Limb (tissue), 2 donors: ENCODE measurements at regions not wholly inside any gene's neighbourhood (a gene's known extent, or its start where the extent isn't known, plus 50 kb on each side); places are given as distances from the start of the nearest gene placed in this dataset.

Source experiments
- DNase-seq, 2 donors: peaks; one replicate each; pipeline ENCODE4 v3.0.0-alpha.2; 2016; ENCODE audit errors: extremely low spot score in 2 of 2

DNA sequence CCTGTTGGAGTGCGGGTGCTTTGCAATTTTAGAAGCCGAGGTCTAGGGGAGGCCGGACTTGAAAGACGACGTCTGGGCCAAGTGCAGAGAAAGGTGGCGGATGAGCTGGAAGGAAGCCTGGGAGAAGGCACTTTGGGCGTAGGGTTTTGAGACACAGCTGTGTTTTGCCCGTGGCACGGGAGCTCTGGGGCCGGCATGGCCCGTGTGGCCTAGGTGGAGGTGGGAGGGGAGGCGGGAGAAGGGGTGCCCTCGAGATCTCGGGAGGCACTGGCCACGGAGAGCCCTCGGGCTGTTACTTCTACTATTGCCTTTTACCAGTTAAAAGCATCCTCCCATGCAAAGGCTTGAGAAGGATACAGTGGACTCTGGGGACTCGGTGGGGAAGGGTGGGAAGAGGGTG is 161.9 kb downstream of the FOXL1 start:
- no peak for DNase-seq

DNA sequence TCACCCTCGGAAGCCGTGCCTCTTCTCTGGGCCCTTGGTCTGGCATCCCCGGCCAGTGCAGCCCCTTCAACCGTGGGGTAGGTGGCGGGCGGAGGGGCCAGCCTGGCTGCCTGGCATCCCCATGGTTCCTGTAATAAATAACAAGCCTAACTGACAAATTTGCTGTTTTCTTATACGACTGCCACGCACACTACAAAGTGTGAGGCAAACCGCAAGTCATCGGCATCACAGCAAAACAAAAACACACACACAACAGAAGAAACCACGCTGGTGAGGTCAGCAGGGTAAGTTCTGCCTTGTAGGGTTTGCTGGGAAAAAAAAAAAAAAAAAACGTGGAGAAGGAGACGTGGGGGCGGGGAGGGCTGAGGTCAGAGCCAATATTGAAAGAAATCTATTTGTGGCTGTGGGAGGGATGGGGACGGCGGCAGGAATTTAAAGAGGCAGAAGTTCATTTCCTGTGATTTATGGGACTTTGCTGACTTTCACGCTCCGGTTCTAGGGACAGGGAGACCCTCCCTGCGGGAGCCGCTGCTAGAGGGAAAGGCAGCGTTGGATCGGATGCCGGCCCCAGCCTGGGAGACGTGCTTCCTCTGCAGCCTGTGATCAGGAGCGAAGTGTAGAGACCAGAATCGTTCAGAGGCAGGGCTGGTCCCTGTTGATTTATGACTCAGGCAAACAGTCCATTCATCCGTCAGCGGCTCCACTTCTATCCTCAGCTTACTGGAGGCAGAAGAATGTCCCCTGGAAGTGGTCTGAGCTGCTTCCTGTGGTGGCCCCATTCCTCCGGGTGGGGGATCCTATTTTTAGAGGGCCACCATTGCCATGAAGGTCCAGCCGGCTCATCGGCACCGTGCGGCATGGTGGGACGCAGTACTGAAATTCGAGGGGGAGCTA is 162.8 kb downstream of the FOXL1 start:
- DNase-seq = peak in 1 of 2 donors; percentile 43

DNA sequence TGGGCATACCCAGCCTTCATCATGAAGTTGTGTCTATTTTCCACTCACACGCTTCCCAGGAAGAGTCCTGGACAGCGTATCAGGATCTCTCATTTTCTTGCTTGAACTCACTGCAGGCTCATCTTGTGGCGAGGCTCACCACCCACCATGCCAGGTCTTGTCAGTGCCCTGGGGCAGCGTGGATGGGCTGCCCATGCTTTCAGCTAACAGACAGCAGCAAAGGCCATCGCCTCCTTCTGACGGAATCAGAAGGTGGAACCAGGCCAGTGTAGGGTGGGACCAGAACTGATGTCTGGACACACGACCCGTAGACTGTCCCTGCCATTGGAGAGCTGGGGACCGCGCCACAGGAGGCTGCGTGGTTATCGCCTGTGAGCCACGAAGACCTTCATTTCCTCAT is 169.4 kb downstream of the FOXL1 start:
- no peak for DNase-seq

DNA sequence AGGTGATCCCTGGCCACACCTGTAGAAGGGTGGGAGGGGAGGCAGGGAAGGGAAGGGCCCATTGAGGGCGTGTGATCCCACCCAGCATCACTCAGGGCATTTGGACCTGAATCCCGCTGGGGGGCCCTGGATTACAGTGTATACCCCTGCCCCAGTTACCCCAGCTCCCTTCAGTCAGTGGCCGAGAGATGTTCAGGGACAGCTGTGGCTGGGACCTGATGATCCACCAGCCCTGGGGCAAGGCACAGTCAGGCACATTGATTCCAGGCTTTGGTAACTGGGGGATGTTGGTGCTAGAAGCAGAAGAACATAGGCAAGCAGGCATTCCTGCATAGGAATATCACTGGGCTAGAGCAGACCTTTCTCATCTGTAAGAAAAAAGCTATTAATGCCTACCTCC is 170.3 kb downstream of the FOXL1 start:
- no peak for DNase-seq

- DNase-seq = peak in 1 of 2 donors; percentile 44
Measured at GRCh38 chr16:86751076-86752030, 173.0 kb downstream of the FOXL1 start.

GRCh38 chr16:86752582-86753175 is 174.3 kb downstream of the FOXL1 start:
- no peak for DNase-seq

- no peak for DNase-seq
Measured at GRCh38 chr16:86753399-86753798, 175.1 kb downstream of the FOXL1 start.

DNA sequence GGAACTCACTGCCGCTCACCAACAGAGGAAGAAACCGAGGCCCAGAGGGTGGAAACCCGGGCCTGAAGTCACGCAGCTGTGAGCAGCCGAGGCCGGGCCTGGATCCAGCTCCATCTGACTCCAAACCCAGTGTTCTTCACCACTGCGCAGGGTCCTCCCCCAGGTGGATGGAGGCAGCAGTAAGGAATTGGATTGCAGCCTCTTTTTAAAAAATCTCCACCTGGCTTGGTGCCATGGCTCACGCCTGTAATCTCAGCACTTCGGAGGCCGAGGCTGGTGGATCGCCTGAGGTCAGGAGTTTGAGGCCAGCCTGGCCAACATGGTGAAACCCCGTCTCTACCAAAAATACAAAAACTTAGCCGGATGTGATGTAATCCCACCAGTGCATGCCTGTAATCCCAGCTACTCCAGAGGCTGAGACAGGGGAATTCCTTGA is 177.2 kb downstream of the FOXL1 start:
- no peak for DNase-seq

DNA sequence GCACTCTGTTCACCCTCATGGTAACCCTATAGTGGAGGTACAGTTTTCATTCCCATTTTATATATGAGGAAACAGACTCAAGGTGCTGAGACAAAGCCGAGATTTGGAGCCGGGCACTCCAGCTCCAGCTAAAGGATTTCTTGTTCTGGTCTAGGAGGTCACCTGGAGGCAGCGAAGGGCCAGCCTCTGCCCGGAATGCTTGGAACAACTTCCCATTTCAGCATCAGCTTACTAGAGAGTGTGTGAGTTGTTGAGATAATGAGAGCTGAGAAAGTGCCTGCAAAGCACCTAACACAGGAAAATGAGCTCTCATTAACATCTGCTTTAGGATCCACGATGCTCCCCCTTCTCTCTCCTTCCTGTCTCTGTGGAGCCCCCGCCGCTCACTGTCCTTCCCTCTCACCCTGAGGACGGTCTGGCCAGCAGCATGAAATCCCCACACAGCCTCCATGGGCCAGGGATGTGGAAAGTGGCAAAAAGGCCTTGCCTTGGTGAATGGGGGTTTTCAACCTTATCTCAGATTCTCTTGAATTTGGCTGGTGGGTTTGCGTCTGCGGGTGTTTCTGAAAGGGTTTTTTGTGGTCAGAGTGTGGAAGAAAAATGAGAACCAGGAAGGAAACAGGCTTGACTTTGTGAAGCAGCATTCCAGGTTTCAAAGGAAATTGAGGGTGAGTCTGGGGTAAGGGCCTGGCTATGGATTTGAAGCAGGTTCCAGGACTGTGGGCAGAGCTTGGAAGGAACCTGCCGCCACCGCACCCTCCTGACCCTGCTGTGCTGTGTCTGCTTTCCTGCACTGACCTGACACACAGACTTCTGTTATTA is 178.7 kb downstream of the FOXL1 start:
- no peak for DNase-seq

DNA sequence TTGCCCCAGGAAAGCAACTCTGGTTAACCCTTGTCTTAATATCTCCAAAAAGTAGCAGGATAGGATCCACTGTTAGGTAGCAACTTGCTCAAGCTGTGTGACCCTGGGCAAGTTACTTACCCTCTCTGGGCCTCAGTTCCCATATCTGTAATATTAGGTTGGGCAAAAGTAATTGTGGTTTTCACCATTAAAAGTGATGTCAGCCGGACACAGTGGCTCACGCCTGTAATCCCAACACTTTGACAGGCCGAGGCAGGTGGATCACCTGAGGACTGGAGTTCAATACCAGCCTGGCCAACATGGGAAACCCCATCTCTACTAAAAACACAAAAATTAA is 179.3 kb downstream of the FOXL1 start:
- no peak for DNase-seq

GRCh38 chr16:86758932-86759331 is 180.6 kb downstream of the FOXL1 start:
- no peak for DNase-seq

DNA sequence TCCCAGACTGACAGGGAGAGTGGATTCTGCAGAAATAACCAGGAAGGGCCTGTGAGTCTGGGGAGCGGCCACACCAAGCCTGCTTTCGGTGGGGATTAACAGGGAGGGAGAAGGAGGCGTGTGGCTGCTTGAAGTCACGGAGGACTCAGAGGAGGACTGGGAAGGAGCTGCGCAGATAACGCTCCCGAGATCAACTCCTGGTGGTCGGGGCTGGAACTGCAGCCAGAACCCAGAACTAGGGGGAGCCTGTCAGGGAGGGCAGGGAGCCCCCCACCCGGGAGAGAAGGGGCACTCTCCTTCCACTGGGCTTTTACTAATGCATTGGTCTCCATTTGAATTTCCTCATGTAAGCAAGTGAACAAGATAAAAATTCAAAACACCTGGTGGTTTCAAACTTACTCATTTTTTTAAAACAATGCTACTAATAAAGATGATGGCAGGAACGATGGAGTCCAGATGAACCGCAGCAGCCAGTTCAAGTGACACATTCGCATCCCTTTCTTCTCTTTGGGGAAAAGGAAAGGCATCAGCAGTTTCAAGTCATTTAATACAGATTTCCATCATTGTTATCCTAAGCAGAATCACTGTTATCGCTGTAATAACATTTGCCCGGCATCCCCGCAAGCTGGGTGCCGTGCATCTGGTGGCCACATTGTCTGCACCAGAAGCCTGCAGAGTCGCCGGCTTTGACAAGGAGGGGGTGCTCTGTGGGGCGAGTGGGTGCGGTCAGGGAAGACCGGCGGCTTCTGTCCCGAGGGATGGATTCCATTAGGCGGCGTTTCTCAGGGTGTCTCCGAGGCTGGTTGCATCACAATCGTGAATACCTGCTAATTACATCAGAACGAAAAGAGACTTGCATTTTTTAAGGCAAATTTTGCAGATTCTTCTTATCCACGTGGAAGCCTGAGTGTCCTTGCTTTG is 183.0 kb downstream of the FOXL1 start:
- peak in 1 of 2 donors; percentile 79 for DNase-seq

DNA sequence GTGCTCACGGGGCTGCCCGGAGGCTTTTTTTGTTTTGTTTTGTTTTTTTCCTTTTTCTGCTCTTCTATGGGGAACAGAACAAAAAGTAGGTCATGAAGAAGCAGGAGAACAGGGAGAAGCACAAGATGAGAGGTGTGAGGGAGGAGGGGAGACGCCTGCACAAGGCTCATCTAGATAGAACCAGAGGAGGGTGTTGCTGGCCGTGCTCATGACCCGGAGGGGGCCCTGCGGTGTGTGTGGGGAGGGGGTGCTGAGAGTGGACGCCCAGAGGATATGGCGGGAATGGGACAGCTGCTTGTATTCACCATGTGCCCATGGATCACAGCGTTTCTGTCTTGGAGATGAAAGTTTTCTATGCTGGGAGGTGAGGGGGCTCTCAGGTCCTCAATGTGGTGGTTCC is 183.7 kb downstream of the FOXL1 start:
- no peak for DNase-seq

DNA sequence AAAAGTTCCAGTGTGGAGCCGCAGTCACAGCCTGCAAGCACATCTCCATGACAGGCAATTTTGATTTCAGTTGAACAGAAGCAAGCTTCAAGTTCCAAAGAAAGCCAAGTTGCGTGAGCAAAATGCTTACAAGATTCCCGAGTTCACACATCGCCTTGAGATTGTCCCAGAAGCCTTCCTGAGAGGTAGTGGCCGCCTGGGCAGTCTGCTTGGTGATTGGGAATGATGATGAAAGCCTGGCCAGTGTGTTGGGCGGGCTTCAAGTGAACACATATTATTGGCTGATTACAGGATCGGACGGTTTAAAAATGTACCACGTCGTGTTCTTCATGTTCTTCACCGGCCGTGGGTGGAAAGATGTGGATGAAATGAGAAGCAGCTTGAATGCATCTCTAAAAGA is 185.5 kb downstream of the FOXL1 start:
- no peak for DNase-seq

DNA sequence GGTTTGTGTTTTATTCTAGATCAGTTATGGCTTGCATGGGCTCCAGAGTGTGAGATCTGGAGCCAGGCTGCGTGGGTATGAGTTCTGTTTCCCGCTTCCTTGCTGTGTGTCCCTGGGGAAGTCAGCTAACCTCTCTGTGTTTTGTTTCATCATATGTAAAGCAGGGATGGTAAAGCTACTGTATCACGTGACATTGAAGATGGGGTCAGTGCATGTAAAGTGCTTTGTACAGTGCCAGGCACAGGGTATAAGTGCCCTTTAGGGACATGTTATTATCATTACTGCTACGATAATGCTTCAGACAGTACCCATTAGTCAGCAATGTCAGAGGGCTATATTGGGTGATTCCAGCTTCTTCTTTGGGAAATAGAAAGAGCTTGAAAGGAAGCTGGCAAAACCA is 186.2 kb downstream of the FOXL1 start:
- DNase-seq = no peak

GRCh38 chr16:86765389-86766026 is 187.2 kb downstream of the FOXL1 start:
- DNase-seq = no peak

GRCh38 chr16:86766700-86767099 is 188.4 kb downstream of the FOXL1 start:
- DNase-seq = no peak

DNA sequence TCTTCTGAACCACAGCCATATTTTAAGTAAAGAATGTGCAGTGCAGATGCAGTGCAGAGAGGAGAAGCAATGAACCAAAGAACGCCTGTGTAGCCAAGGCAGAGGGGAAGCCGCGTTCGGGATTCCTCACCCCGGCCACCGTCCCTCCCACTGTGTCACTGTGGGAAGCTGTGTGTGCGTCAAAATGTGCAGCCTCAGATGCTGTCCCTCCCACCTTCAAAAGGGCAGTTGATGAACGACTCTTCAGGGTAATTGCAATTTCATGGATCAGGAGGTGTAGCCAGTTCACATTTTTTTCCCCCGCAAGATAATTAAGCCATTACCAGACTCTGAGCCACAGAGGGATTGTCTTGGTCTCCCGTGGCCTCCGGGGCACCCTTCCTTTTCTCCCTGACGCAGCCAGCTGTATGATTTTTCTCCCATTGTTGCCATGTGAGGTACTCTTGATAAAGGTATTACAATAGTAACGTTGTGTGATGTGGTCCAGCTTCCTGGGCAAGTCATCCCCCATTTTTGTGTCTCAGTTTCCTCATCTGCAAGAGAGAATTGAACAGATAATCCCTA is 190.0 kb downstream of the FOXL1 start:
- no peak for DNase-seq

GRCh38 chr16:86768999-86769398 is 190.7 kb downstream of the FOXL1 start:
- DNase-seq = no peak
